Head of caudate nucleus (tissue), 42 donors: ENCODE measurements at regions not wholly inside any gene's neighbourhood (a gene's known extent, or its start where the extent isn't known, plus 50 kb on each side); places are given as distances from the start of the nearest gene placed in this dataset.
A peak's percentile ranks its signal among the peaks of the same experiment; 100 is the strongest.
"Not testable (repeated sequence)": the region's sequence is repeated elsewhere in the genome, so short reads cannot be mapped to it uniquely, and the experiment has no call there.

ENCODE experiments used
- DNase-seq, 42 donors: peaks; one replicate each; pipeline versions ENCODE4 v3.0.0 to v3.0.0-alpha.2; 2020 to 2021; ENCODE audit warnings: mixed read lengths in 7 of 42
- intact Hi-C: fragments of 100-400 bp; cut with DNase I; formaldehyde crosslinking; loops from one replicate; pipeline ENCODE4 v1.15.0; 2022

- DNase-seq = no peak
- intact Hi-C loops = no loop called here
Observed at GRCh38 chr16:16960785-16961184, 510.0 kb downstream of the XYLT1 start.

DNA sequence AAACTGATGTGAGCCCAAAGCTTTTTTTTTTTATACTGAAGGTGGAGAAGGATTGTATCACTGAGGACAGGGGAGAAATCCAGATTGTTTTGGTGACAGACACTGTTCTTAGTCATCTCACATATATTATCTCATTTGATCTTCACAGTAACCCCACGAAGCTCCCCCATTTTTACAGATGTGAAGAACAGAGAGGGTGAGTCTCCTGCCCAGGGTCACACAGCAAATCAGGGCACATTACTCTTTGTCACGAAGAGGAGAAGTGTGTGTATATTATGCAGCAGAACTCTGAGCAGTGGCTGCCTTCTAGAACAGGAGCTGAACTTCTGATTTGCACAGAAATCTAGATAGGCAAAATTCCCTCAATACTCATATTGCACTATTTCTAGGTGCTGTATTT, 504.3 kb downstream of the XYLT1 start:
- intact Hi-C loops = no loop called here
- no peak for DNase-seq

GRCh38 chr16:16971042-16971441, 499.7 kb downstream of the XYLT1 start:
- intact Hi-C loops = no loop called here
- no peak for DNase-seq

- intact Hi-C loops = no loop called here
- DNase-seq = no peak
Observed at GRCh38 chr16:16972831-16973230, 497.9 kb downstream of the XYLT1 start.

- DNase-seq = no peak
- intact Hi-C loops = no loop called here
Observed at GRCh38 chr16:16973707-16974591, 496.8 kb downstream of the XYLT1 start.

- DNase-seq = no peak
- intact Hi-C loops = no loop called here
Observed at GRCh38 chr16:16982614-16983013, 488.1 kb downstream of the XYLT1 start.

DNA sequence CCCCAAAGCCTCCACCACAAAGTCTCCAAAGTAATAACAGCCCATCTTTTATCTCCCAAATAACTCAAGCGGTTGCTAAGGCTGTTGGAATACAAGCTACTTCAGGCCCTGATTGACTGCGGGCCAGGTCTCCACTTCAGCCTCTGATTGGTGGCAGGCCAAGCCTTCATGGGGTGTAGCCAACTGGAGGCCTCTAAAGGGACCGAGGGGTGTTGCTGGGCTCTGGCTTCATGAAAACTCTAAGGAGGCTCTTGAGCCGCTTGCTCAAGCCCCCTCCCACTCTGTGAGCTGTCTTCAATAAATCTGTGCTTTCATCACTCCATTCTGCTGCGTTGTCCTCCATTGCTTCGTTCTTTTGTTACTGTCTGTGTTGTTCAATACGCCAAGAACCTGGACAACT, 487.2 kb downstream of the XYLT1 start:
- intact Hi-C loops = no loop called here
- DNase-seq = no peak

- intact Hi-C loops, DNase-seq: not testable (repeated sequence)
Observed at GRCh38 chr16:16984091-16984490, 486.7 kb downstream of the XYLT1 start.

- intact Hi-C loops = no loop called here
- DNase-seq = no peak
Observed at GRCh38 chr16:16985707-16986106, 485.1 kb downstream of the XYLT1 start.

GRCh38 chr16:16988963-16989362, 481.8 kb downstream of the XYLT1 start:
- intact Hi-C loops = no loop called here

GRCh38 chr16:16989368-16989767, 481.4 kb downstream of the XYLT1 start:
- intact Hi-C loops = no loop called here
- DNase-seq = no peak

More at GRCh38 chr16:16988963-16989362, 481.8 kb downstream of the XYLT1 start:
- no peak for DNase-seq

- DNase-seq = no peak
Observed at GRCh38 chr16:16991711-16992110, 479.0 kb downstream of the XYLT1 start.

GRCh38 chr16:16992975-16993765, 477.6 kb downstream of the XYLT1 start:
- intact Hi-C loops = no loop called here
- peak in 1 of 42 donors; percentile 9 for DNase-seq

More at GRCh38 chr16:16991711-16992110, 479.0 kb downstream of the XYLT1 start:
- intact Hi-C loops = no loop called here

DNA sequence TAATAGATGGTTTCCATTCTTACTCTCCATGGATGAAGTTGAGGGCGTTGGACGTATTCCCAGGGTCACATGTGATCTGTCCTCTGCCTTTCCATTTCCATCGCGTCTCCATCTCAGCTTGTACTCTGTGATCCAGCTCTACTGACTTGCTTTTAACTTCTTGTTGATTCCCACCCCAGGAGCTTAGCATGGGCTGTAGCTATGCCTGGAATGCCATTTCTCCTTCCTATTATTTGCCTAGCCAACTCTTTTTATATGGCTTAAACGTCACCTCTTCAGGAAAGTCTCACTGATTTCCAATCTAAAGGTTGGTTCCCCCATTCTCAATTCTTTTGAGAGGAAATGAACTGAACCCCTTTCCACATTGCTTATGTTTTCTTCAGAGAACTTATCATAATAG, 475.9 kb downstream of the XYLT1 start:
- intact Hi-C loops = no loop called here
- no peak for DNase-seq

DNA sequence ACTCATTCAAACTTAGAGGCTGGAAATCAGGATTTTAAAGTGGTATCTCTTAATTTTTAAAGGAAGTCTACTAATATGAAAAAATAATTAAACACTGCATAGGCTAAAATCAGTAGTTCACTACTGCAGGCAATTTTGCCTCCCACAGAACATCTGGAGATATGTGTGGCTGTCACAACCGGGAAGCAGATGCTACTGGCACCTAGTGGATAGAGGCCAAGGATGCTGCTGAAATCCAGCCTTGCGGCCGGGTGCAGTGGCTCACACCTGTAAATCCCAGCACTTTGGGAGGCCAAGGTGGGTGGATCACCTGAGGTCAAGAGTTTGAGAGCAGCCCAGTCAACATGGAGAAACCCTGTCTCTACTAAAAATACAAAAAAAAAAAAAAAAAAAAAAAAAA, 473.9 kb downstream of the XYLT1 start:
- intact Hi-C loops = no loop called here
- DNase-seq = no peak

GRCh38 chr16:16997349-16997748, 473.4 kb downstream of the XYLT1 start:
- intact Hi-C loops = no loop called here
- no peak for DNase-seq

DNA sequence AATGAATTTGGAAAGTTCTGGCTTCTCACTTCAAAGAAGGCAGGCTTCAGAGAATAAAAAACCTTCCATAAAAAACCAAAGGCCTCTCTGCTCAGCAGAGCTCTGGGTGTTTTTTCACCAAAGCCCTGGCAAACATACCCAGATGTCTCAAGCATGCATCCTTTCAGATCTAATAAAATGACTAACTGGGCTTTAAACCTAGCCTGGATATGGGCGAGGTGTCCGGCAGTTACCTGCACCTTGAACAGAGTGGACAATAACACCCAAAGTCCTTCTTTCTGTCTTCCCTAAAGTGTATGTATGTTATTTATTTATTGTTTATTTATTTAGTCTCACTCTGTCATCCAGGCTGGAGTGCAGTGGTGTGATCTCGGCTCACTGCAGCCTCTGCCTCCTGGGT, 469.3 kb downstream of the XYLT1 start:
- intact Hi-C loops = no loop called here
- no peak for DNase-seq

- intact Hi-C loops = no loop called here
- no peak for DNase-seq
Observed at GRCh38 chr16:17002565-17002964, 468.2 kb downstream of the XYLT1 start.

GRCh38 chr16:17005963-17006362, 464.8 kb downstream of the XYLT1 start:
- DNase-seq, intact Hi-C loops: not testable (repeated sequence)

- no peak for DNase-seq
- intact Hi-C loops = no loop called here
Observed at GRCh38 chr16:17011712-17012111, 459.0 kb downstream of the XYLT1 start.
